ENCODE measurements at regions not wholly inside any gene's neighbourhood (a gene's known extent, or its start where the extent isn't known, plus 50 kb on each side); places are given as distances from the start of the nearest gene placed in this dataset.
"Not testable (repeated sequence)": the region's sequence is repeated elsewhere in the genome, so short reads cannot be mapped to it uniquely, and the experiment has no call there.

DNA sequence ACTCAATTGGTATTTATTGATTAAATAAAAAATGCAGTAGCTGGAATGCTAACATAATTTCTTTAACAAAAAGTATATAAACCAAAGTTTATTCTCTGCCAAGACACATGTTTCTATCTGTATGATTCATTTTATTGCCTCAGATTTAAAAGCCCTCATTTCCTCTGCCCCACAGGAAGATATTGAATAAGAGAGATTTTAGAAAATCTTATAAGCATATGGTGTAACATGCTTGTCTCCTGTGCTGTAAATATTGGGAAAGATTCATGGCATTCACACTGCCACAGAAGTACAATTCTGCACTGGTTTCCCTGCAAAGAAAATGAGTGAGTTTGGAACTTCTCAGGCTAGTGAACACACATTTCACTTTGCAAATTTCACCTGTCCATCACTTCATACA, 134.9 kb upstream of the FBXL7 start:
- Histone ChIP-seq H3K4me1 (ENCODE audit: control insufficient read depth, insufficient read depth, low read length) (no peaks in the 10 kb centered on the region), H3K9me3 (ENCODE audit: control insufficient read depth, insufficient read depth, low read length) (no peaks in the 10 kb centered on the region), H3K27me3 (ENCODE audit: control insufficient read depth, insufficient read depth, low read length) (no peaks in the 10 kb centered on the region), H3K9ac (ENCODE audit: low read depth, low read length) (no peak overlapping the region), H3K36me3 (ENCODE audit: control insufficient read depth, insufficient read depth, low read length) (no peaks in the 10 kb centered on the region), H3K4me3 (ENCODE audit: low read depth, low read length) (no peak overlapping the region)

DNA sequence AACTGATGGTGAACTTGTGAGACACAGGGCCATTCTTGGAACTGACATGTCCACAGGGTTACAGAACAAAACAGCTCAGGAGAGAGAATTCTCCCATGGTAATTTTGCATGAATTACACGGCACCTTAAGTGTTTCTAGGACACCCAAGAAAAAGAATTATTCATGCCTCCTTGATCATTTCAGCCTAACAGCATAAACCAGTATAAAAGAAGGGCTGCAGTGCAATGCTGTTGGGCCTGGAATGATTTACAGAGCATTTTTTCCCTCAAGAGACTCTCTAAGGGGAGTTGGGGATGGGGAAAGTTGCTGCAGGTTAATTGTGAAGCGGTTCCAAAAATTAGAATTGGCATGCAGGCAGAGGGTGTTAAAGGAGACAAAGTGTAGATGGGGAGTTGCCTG, 136.4 kb upstream of the FBXL7 start:
- Histone ChIP-seq H3K27me3 (ENCODE audit: control insufficient read depth, insufficient read depth, low read length) (no peaks in the 10 kb centered on the region), H3K4me3 (ENCODE audit: low read depth, low read length) (no peak overlapping the region), H3K9me3 (ENCODE audit: control insufficient read depth, insufficient read depth, low read length) (no peaks in the 10 kb centered on the region), H3K9ac (ENCODE audit: low read depth, low read length) (no peak overlapping the region), H3K36me3 (ENCODE audit: control insufficient read depth, insufficient read depth, low read length) (no peaks in the 10 kb centered on the region), H3K4me1 (ENCODE audit: control insufficient read depth, insufficient read depth, low read length) (no peaks in the 10 kb centered on the region)

DNA sequence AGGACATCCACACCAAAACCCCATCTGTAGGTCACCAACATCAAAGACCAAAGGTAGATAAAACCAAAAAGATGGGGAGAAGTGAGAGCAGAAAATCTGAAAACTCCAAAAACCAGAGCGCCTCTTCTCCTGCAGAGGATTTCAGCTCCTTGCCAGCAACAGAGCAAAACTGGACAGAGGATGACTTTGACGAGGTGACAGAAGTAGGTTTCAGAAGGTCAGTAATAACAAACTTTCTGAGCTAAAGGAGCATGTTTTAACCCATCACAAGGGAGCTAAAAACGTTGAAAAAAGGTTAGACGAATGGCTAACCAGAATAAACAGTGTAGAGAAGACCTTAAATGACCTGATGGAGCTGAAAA, 142.9 kb upstream of the FBXL7 start:
- not testable (repeated sequence) for H3K4me1 ChIP-seq (ENCODE audit: control insufficient read depth, insufficient read depth, low read length); H3K9me3 ChIP-seq (ENCODE audit: control insufficient read depth, insufficient read depth, low read length); H3K9ac ChIP-seq (ENCODE audit: low read depth, low read length); H3K36me3 ChIP-seq (ENCODE audit: control insufficient read depth, insufficient read depth, low read length); H3K27me3 ChIP-seq (ENCODE audit: control insufficient read depth, insufficient read depth, low read length); H3K4me3 ChIP-seq (ENCODE audit: low read depth, low read length)

- not testable (repeated sequence) for H3K9ac ChIP-seq (ENCODE audit: low read depth, low read length); H3K9me3 ChIP-seq (ENCODE audit: control insufficient read depth, insufficient read depth, low read length); H3K27me3 ChIP-seq (ENCODE audit: control insufficient read depth, insufficient read depth, low read length); H3K4me3 ChIP-seq (ENCODE audit: low read depth, low read length); H3K4me1 ChIP-seq (ENCODE audit: control insufficient read depth, insufficient read depth, low read length); H3K36me3 ChIP-seq (ENCODE audit: control insufficient read depth, insufficient read depth, low read length)
Observed at GRCh38 chr5:15356308-15357091, 143.5 kb upstream of the FBXL7 start.

DNA sequence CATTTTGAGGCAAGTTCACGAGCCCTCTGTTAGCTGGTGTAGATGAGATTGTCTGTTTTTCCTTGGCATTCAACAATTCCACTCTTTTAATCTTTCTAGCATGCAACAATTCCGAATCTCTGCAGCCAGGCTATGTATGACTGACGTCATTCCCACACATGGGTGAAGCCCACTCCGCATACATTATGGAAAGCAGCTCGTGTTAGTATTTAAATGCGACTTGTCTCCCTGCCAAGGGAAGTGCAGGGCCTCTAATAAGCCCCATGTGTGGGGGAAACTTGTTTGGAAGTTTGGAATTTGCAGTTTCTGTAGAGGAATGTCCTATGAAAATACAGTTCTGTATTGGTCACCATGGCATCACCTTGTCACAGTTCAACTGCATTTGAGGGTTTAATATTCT, 146.0 kb upstream of the FBXL7 start:
- Histone ChIP-seq H3K36me3 (ENCODE audit: control insufficient read depth, insufficient read depth, low read length) (no peaks in the 10 kb centered on the region), H3K9ac (ENCODE audit: low read depth, low read length) (no peak overlapping the region), H3K4me1 (ENCODE audit: control insufficient read depth, insufficient read depth, low read length) (peaks cover 2% of the 10 kb centered on the region), H3K9me3 (ENCODE audit: control insufficient read depth, insufficient read depth, low read length) (no peaks in the 10 kb centered on the region), H3K4me3 (ENCODE audit: low read depth, low read length) (no peak overlapping the region), H3K27me3 (ENCODE audit: control insufficient read depth, insufficient read depth, low read length) (no peaks in the 10 kb centered on the region)

GRCh38 chr5:15353086-15353645, 146.8 kb upstream of the FBXL7 start:
- H3K27me3 ChIP-seq (ENCODE audit: control insufficient read depth, insufficient read depth, low read length), result no peaks in the 10 kb centered on the region
- H3K4me3 ChIP-seq (ENCODE audit: low read depth, low read length), result no peak overlapping the region
- H3K36me3 ChIP-seq (ENCODE audit: control insufficient read depth, insufficient read depth, low read length), result no peaks in the 10 kb centered on the region
- H3K9ac ChIP-seq (ENCODE audit: low read depth, low read length), result no peak overlapping the region
- peaks cover 2% of the 10 kb centered on the region for H3K4me1 ChIP-seq (ENCODE audit: control insufficient read depth, insufficient read depth, low read length)
- H3K9me3 ChIP-seq (ENCODE audit: control insufficient read depth, insufficient read depth, low read length), result no peaks in the 10 kb centered on the region

DNA sequence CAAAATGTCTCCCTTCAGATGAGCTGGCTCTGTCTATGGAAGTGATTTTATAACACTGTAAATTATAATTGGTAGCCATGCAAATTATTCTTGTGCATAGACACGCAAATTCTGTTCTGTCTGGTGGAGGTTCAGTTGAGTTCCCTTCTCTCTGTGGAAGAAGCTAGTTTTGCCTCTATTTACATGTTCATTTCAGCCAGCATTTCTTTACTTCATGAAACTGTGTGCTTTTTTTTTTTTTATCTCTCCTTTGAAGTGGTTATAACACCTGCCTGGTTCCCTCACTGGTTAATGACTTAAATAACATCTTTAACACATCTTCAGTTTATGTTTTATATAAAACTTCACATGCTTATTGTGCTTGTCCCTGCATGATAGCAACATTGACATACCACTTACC, 149.4 kb upstream of the FBXL7 start:
- Histone ChIP-seq H3K9ac (ENCODE audit: low read depth, low read length) (no peak overlapping the region), H3K4me3 (ENCODE audit: low read depth, low read length) (no peak overlapping the region), H3K4me1 (ENCODE audit: control insufficient read depth, insufficient read depth, low read length) (peaks cover 2% of the 10 kb centered on the region), H3K27me3 (ENCODE audit: control insufficient read depth, insufficient read depth, low read length) (no peaks in the 10 kb centered on the region), H3K36me3 (ENCODE audit: control insufficient read depth, insufficient read depth, low read length) (no peaks in the 10 kb centered on the region), H3K9me3 (ENCODE audit: control insufficient read depth, insufficient read depth, low read length) (no peaks in the 10 kb centered on the region)

DNA sequence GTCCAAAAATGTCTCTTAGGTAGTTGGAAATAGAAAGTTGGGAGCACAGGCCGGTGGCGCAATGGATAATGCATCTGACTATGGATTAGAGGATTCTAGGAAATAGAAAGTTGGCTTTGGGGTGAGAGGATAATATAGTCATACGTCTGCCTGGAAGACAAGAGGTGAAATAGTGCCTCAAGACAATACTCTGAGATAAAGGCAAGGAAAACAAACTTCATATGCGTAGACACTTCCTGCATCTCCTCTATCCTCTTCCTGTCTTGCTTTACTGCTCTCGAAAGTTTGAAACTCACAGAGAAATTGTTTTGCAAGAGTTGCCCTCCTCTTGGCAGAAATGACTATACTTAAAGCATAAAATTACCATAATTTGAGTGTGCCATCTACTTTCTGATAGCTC, 153.2 kb upstream of the FBXL7 start:
- Histone ChIP-seq H3K27me3 (ENCODE audit: control insufficient read depth, insufficient read depth, low read length) (no peaks in the 10 kb centered on the region), H3K4me1 (ENCODE audit: control insufficient read depth, insufficient read depth, low read length) (no peaks in the 10 kb centered on the region), H3K9ac (ENCODE audit: low read depth, low read length) (no peak overlapping the region), H3K4me3 (ENCODE audit: low read depth, low read length) (no peak overlapping the region), H3K9me3 (ENCODE audit: control insufficient read depth, insufficient read depth, low read length) (no peaks in the 10 kb centered on the region), H3K36me3 (ENCODE audit: control insufficient read depth, insufficient read depth, low read length) (no peaks in the 10 kb centered on the region)

GRCh38 chr5:15344954-15345353, 155.0 kb upstream of the FBXL7 start:
- Histone ChIP-seq H3K9ac (ENCODE audit: low read depth, low read length) (no peak overlapping the region), H3K4me1 (ENCODE audit: control insufficient read depth, insufficient read depth, low read length) (no peaks in the 10 kb centered on the region), H3K9me3 (ENCODE audit: control insufficient read depth, insufficient read depth, low read length) (no peaks in the 10 kb centered on the region), H3K36me3 (ENCODE audit: control insufficient read depth, insufficient read depth, low read length) (no peaks in the 10 kb centered on the region), H3K4me3 (ENCODE audit: low read depth, low read length) (no peak overlapping the region), H3K27me3 (ENCODE audit: control insufficient read depth, insufficient read depth, low read length) (no peaks in the 10 kb centered on the region)

DNA sequence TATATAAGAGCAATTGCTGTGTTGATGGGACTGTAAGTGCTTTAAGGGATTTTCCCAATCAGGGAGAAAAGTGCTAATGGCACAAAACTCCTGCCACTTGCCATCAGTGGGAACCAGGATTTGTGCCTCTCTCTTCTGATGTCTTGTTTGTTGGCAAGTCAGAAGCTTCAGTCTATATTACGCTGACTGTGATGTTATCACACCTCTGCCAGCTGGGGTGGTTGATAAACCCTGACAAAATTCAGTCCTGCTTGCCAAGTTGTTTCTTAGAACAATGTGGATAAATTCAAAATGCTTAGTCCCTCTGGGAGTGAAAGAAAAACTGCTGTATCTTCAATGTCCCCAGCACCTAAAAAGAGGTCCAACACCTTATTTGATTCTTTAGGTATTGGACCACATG, 161.4 kb upstream of the FBXL7 start:
- Histone ChIP-seq H3K9me3 (ENCODE audit: control insufficient read depth, insufficient read depth, low read length) (no peaks in the 10 kb centered on the region), H3K4me1 (ENCODE audit: control insufficient read depth, insufficient read depth, low read length) (no peaks in the 10 kb centered on the region), H3K4me3 (ENCODE audit: low read depth, low read length) (no peak overlapping the region), H3K36me3 (ENCODE audit: control insufficient read depth, insufficient read depth, low read length) (no peaks in the 10 kb centered on the region), H3K9ac (ENCODE audit: low read depth, low read length) (no peak overlapping the region), H3K27me3 (ENCODE audit: control insufficient read depth, insufficient read depth, low read length) (no peaks in the 10 kb centered on the region)

- no peaks in the 10 kb centered on the region for H3K4me1 ChIP-seq (ENCODE audit: control insufficient read depth, insufficient read depth, low read length)
- H3K9ac ChIP-seq (ENCODE audit: low read depth, low read length), result no peak overlapping the region
- no peak overlapping the region for H3K4me3 ChIP-seq (ENCODE audit: low read depth, low read length)
- no peaks in the 10 kb centered on the region for H3K9me3 ChIP-seq (ENCODE audit: control insufficient read depth, insufficient read depth, low read length)
- H3K27me3 ChIP-seq (ENCODE audit: control insufficient read depth, insufficient read depth, low read length), result no peaks in the 10 kb centered on the region
- no peaks in the 10 kb centered on the region for H3K36me3 ChIP-seq (ENCODE audit: control insufficient read depth, insufficient read depth, low read length)
Observed at GRCh38 chr5:15334551-15335266, 165.3 kb upstream of the FBXL7 start.

GRCh38 chr5:15333091-15333490, 166.9 kb upstream of the FBXL7 start:
- no peaks in the 10 kb centered on the region for H3K27me3 ChIP-seq (ENCODE audit: control insufficient read depth, insufficient read depth, low read length)
- H3K36me3 ChIP-seq (ENCODE audit: control insufficient read depth, insufficient read depth, low read length), result no peaks in the 10 kb centered on the region
- H3K4me3 ChIP-seq (ENCODE audit: low read depth, low read length), result no peak overlapping the region
- no peak overlapping the region for H3K9ac ChIP-seq (ENCODE audit: low read depth, low read length)
- no peaks in the 10 kb centered on the region for H3K4me1 ChIP-seq (ENCODE audit: control insufficient read depth, insufficient read depth, low read length)
- H3K9me3 ChIP-seq (ENCODE audit: control insufficient read depth, insufficient read depth, low read length), result no peaks in the 10 kb centered on the region

Data from iPS-15b (cell line).